GM23338 (cell line): ENCODE measurements at regions not wholly inside any gene's neighbourhood (a gene's known extent, or its start where the extent isn't known, plus 50 kb on each side); places are given as distances from the start of the nearest gene placed in this dataset.

ENCODE experiments used
- ATAC-seq: fragments of 200-7000 bp; cut with Tn5 transposase; 3 replicates; pipeline ENCODE4 v1.9.1; 2020
- DNase-seq: peaks from one replicate; pipeline ENCODE4 v3.0.0-alpha.2; 2015; ENCODE audit warnings: low spot score
- H2AFZ ChIP-seq: fragments of 200-600 bp; sonication (generic); 2 replicates; pipeline ENCODE4 v1.8.0; 2016; ENCODE audit warnings: antibody characterized with exemption, mild to moderate bottlenecking, moderate library complexity
- H3F3A ChIP-seq: fragments of 200-600 bp; sonication (generic); replicated peaks from 2 replicates; pipeline ENCODE4 v1.8.0; 2017; ENCODE audit warnings: antibody characterized with exemption, mixed run types, low read depth
- H3K27ac ChIP-seq: fragments of 200-600 bp; sonication (generic); 2 replicates; pipeline ENCODE4 v1.6.1; 2016; ENCODE audit warnings: low read depth
- H3K27me3 ChIP-seq: fragments of 200-600 bp; sonication (generic); 2 replicates; pipeline ENCODE4 v1.8.0; 2016; ENCODE audit warnings: mild to moderate bottlenecking, mixed run types, moderate library complexity; ENCODE audit not compliant: insufficient read depth
- H3K36me3 ChIP-seq: fragments of 200-600 bp; sonication (generic); 2 replicates; pipeline ENCODE4 v1.8.0; 2016; ENCODE audit warnings: mild to moderate bottlenecking; ENCODE audit not compliant: insufficient read depth
- H3K4me1 ChIP-seq: fragments of 200-600 bp; sonication (generic); 2 replicates; pipeline ENCODE4 v1.8.0; 2016; ENCODE audit warnings: mild to moderate bottlenecking, moderate library complexity; ENCODE audit not compliant: insufficient read depth
- H3K4me2 ChIP-seq: fragments of 200-600 bp; sonication (generic); 2 replicates; pipeline ENCODE4 v1.7.1; 2017; ENCODE audit warnings: mixed run types
- H3K4me3 ChIP-seq: fragments of 200-600 bp; sonication (generic); 2 replicates; pipeline ENCODE4 v1.6.1; 2016; ENCODE audit warnings: mixed run types
- H3K79me2 ChIP-seq: fragments of 200-600 bp; sonication (generic); replicated peaks from 2 replicates; pipeline ENCODE4 v1.8.0; 2017; ENCODE audit warnings: mild to moderate bottlenecking; ENCODE audit not compliant: insufficient read depth
- H3K9me2 ChIP-seq: fragments of 200-600 bp; sonication (generic); 2 replicates; pipeline ENCODE4 v1.8.0; 2017; ENCODE audit not compliant: insufficient read depth
- H4K20me1 ChIP-seq: fragments of 200-600 bp; sonication (generic); replicated peaks from 2 replicates; pipeline ENCODE4 v1.8.0; 2017; ENCODE audit warnings: mild to moderate bottlenecking; ENCODE audit not compliant: insufficient read depth
- H3K27ac Mint-ChIP-seq: 2 replicates; pipeline ENCODE4 v1.8.0; 2020; ENCODE audit warnings: inconsistent platforms, mild to moderate bottlenecking, moderate library complexity, mixed read lengths
- H3K27me3 Mint-ChIP-seq: 3 replicates; pipeline ENCODE4 v1.8.0; 2022; ENCODE audit warnings: low read depth, mild to moderate bottlenecking, moderate library complexity, mixed read lengths, inconsistent platforms; ENCODE audit not compliant: insufficient read depth, poor library complexity
- H3K36me3 Mint-ChIP-seq: 3 replicates; pipeline ENCODE4 v1.8.0; 2021; ENCODE audit warnings: low read depth, mild to moderate bottlenecking, inconsistent platforms, moderate library complexity, mixed read lengths
- H3K4me1 Mint-ChIP-seq: 3 replicates; pipeline ENCODE4 v1.8.0; 2020; ENCODE audit warnings: mild to moderate bottlenecking, inconsistent platforms, mixed read lengths
- H3K4me3 Mint-ChIP-seq: 3 replicates; pipeline ENCODE4 v1.8.0; 2021; ENCODE audit warnings: moderate library complexity, mild to moderate bottlenecking, inconsistent platforms, mixed read lengths
- H3K9me3 Mint-ChIP-seq: 3 replicates; pipeline ENCODE4 v1.8.0; 2020; ENCODE audit warnings: moderate library complexity, mild to moderate bottlenecking, inconsistent platforms, mixed read lengths
- CREB1 ChIP-seq: fragments of 250-450 bp; sonication (Bioruptor Pico); IDR thresholded peaks from 2 replicates; pipeline ENCODE4 v1.5.0; 2020; ENCODE audit warnings: low read depth, mild to moderate bottlenecking, moderate library complexity
- CTCF ChIP-seq, 2 experiments: fragments of 200-600 bp in 1 of 2; sonication (generic) in 1 of 2; conservative IDR thresholded peaks; 2 replicates each; pipeline versions ENCODE4 v1.5.1 to v1.6.1; 2016 to 2017; ENCODE audit warnings: antibody characterized with exemption in 2 of 2, low read depth in 2 of 2, mild to moderate bottlenecking in 2 of 2, moderate library complexity in 1 of 2
- ETS1 ChIP-seq: IDR thresholded peaks from 2 replicates; pipeline ENCODE4 v1.6.1; 2016; ENCODE audit warnings: antibody characterized with exemption
- EZH2 ChIP-seq: fragments of 200-600 bp; sonication (generic); IDR thresholded peaks from one replicate; pipeline ENCODE4 v1.8.0; 2017; ENCODE audit warnings: antibody characterized with exemption, mild to moderate bottlenecking, low read depth; ENCODE audit not compliant: unreplicated experiment
- EZH2phosphoT487 ChIP-seq: fragments of 200-600 bp; sonication (generic); IDR thresholded peaks from one replicate; pipeline ENCODE4 v1.8.1; 2018; ENCODE audit warnings: antibody characterized with exemption; ENCODE audit not compliant: unreplicated experiment
- JUNB ChIP-seq: IDR thresholded peaks from one replicate; pipeline ENCODE4 v1.6.1; 2016; ENCODE audit warnings: antibody characterized with exemption; ENCODE audit not compliant: unreplicated experiment
- NANOG ChIP-seq: IDR thresholded peaks from 2 replicates; pipeline ENCODE4 v1.6.1; 2016; ENCODE audit warnings: antibody characterized with exemption, borderline replicate concordance
- POLR2AphosphoS5 ChIP-seq: IDR thresholded peaks from 2 replicates; pipeline ENCODE4 v1.6.1; 2016; ENCODE audit warnings: antibody characterized with exemption, low read depth
- REST ChIP-seq: IDR thresholded peaks from one replicate; pipeline ENCODE4 v1.6.1; 2018; ENCODE audit warnings: antibody characterized with exemption; ENCODE audit not compliant: unreplicated experiment
- STAT1 ChIP-seq: IDR thresholded peaks from one replicate; pipeline ENCODE4 v1.6.1; 2016; ENCODE audit warnings: antibody characterized with exemption; ENCODE audit not compliant: unreplicated experiment
- ZNF114 ChIP-seq: fragments of 250-450 bp; sonication (Bioruptor Pico); IDR thresholded peaks from 2 replicates; pipeline ENCODE4 v1.5.0; 2020; ENCODE audit warnings: mild to moderate bottlenecking, moderate library complexity
- ZNF331 ChIP-seq: fragments of 250-450 bp; sonication (Bioruptor Pico); IDR thresholded peaks from 2 replicates; pipeline ENCODE4 v1.5.0; 2020; ENCODE audit warnings: low read depth, mild to moderate bottlenecking, moderate library complexity
- ZNF462 ChIP-seq: fragments of 250-450 bp; sonication (Bioruptor Pico); IDR thresholded peaks from 2 replicates; pipeline ENCODE4 v1.5.0; 2020; ENCODE audit warnings: mild to moderate bottlenecking, moderate library complexity

- H3K27ac ChIP-seq, result no peak overlapping the region
- H3K4me1 Mint-ChIP-seq, result peaks cover 19% of the 10 kb centered on the region
- H3F3A ChIP-seq, result no peaks in the 10 kb centered on the region
- no peak for TF ChIP-seq ETS1
- no peak for TF ChIP-seq EZH2phosphoT487
- TF ChIP-seq REST, result no peak
- TF ChIP-seq CTCF (conservative IDR thresholded peaks at IDR 0.05; ENCODE audit: low read depth in 2 of 2), result no peak
- TF ChIP-seq JUNB, result no peak
- TF ChIP-seq ZNF462, result no peak
- no peak for TF ChIP-seq ZNF114
- TF ChIP-seq NANOG, result no peak
- no peak for TF ChIP-seq EZH2
- TF ChIP-seq POLR2AphosphoS5, result no peak
- TF ChIP-seq ZNF331 (CRISPR knock-in tag), result no peak
- no peak for TF ChIP-seq STAT1
- TF ChIP-seq CREB1 (CRISPR knock-in tag), result no peak
- H3K9me3 Mint-ChIP-seq, result no peaks in the 10 kb centered on the region
- H4K20me1 ChIP-seq, result no peaks in the 10 kb centered on the region
- H3K27me3 ChIP-seq, result no peaks in the 10 kb centered on the region
- no peak overlapping the region for H3K27ac Mint-ChIP-seq
- peaks cover 6% of the 10 kb centered on the region for H3K36me3 Mint-ChIP-seq
- peaks cover 11% of the 10 kb centered on the region for H3K9me2 ChIP-seq
- H3K4me2 ChIP-seq, result no peak overlapping the region
- H3K4me1 ChIP-seq, result no peaks in the 10 kb centered on the region
- no peak overlapping the region for H3K4me3 Mint-ChIP-seq
- DNase-seq, result no peak
- no peak overlapping the region for H3K4me3 ChIP-seq
- no peaks in the 10 kb centered on the region for H3K79me2 ChIP-seq
- H3K36me3 ChIP-seq, result no peaks in the 10 kb centered on the region
- ATAC-seq, result no peak
- H2AFZ ChIP-seq, result no peak overlapping the region
- peaks cover 7% of the 10 kb centered on the region for H3K27me3 Mint-ChIP-seq
Measured at GRCh38 chr2:150409196-150409595, 78.3 kb downstream of the RND3 start.
